AML-193 (cell line): ENCODE measurements at regions not wholly inside any gene's neighbourhood (a gene's known extent, or its start where the extent isn't known, plus 50 kb on each side); places are given as distances from the start of the nearest gene placed in this dataset.

ENCODE experiments used
- DNase-seq, 2 experiments: peaks; one replicate each; lab custom pipeline; 2025; lab: John Stamatoyannopoulos, UW

DNA sequence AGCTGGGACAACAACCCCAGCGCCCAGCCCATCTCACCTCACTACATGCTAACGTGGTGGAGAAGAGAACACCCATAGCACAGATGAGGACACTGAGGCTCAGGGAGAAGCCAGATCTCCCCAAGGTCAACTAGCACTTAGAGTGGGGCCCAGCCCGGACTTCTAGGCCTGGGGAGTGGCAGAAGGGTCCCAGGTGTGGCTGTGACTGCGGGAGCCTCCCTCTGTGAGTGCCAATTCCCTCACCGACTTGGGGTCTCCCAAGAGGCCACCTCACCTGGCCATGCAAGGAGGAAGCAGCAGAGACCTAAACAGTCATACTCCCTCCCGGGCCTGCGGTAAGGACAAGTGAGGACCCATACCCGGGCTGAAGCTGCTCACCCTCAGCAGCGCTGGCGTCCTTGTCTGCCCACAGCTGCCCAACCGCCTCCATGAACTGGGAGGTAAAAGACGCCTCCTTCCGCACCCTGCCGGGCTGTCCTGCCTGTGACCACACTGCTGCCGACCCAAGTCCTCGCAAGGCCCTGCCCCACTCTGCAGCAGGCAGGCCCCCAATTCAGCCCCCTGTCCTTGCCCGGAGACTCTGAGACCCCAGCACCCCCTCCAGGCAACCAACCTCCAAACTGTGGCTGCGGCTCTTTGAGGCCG is 93.2 kb upstream of the RTL6 start:
- no peak for DNase-seq

DNA sequence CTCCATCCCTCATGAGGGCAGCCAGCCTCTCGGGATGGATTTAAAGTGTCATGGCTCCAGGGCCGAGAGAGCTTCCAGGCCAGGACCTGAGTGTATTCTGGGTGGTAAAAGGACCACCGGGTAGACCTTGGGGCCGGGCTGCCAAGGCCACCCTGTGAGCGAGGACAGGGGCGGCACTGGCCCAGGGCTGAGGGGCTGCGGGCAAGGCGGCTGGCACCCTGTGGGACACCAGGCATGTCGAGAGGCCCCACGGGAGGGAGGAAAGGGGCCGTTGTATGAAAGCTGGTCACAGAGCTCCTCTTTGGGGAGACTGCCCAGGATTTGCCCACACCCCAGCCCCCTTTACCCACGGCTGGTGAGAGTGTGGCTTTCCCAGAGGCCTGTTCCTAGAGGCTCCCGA is 92.3 kb upstream of the RTL6 start:
- no peak for DNase-seq

GRCh38 chr22:44589831-44590230 is 91.8 kb upstream of the RTL6 start:
- DNase-seq, result no peak

DNA sequence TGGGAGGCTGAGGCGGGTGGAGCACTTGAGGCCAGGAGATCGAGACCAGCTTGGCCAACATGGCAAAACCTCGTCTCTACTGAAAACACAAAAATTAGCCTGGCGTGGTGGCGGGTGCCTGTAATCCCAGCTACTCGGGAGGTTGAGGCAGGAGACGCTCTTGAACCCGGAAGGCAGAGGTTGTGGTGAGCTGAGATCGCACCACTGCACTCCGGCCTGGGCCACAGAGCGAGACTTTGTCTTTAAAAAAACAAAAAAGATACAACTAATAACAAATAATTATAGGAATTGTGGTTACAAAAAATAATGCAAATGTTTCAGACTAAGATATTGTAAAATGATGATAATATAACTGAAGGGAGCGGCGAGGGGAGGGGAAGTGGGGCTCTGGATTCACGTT is 90.3 kb upstream of the RTL6 start:
- DNase-seq, result no peak

- DNase-seq, result no peak
Observed at GRCh38 chr22:44587737-44588310, 89.8 kb upstream of the RTL6 start.

- DNase-seq, result no peak
Observed at GRCh38 chr22:44586999-44587736, 89.1 kb upstream of the RTL6 start.

GRCh38 chr22:44586351-44586990 is 88.4 kb upstream of the RTL6 start:
- DNase-seq, result no peak

DNA sequence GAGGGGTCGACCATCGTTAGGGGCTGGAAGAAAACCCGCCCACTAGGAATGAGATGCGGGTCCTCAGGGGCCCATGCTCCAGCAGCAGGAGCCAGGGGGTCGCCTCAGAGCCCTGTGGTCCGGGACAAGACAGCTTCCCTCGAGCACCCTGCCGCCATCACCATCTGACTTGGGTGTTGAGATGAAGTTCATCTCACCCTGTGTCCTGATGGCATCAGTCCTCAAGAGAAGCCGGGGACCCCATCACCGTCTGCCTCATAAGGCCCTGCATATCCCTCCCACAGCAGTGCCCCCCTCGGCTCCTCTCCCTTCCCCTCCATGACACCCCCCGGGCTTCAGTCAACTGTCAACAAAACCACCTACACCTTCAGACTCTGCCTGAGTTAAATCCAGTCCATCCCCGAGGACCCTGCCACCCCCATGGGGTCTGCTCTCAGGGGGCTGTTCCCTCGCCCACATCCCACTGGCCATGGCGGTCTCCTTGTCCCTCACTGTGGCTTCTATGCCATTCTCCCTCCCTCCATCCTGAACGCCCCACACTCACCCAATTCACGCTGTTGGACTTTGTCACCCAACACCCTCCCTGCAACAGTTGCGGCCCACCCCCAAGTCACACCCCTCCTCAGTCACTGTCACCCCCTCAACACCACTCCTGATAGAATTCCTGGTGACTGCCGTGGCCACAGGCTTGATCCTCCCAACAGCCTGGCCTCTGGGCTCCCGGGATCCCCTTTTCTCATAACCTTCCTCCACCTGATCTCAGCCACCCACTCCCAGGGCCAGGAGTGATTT is 87.7 kb upstream of the RTL6 start:
- DNase-seq, result no peak

DNA sequence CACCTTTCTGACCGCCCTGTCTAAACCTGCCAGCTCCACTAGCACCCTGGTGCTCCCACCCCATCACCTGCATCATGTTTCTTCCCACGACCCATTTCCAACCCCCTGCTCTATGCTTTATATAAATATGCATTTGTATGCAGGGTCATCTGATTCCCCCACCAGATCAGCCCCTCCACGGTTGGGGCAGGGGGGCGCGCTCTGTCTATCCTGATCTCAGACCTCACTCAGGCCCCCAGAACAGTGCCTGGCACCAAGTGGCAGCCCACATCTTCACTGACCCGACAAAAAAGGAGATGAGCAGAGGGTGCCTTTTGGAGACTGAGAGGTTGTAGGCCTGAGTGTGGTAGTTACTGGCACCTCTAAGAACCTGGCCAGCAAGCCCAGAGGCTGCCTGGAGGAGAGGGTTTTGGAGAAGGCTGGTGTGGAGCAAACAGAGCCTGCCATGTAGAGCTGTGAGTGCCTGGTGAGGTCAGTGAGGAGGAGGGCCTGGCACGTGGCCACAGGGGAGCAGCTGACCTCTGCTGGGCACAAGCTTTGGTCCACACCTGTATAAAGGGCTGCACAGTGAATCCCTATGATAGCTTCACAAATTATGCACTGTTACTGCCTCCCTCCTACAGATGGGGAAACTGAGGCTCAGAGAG is 86.3 kb upstream of the RTL6 start:
- DNase-seq, result no peak

DNA sequence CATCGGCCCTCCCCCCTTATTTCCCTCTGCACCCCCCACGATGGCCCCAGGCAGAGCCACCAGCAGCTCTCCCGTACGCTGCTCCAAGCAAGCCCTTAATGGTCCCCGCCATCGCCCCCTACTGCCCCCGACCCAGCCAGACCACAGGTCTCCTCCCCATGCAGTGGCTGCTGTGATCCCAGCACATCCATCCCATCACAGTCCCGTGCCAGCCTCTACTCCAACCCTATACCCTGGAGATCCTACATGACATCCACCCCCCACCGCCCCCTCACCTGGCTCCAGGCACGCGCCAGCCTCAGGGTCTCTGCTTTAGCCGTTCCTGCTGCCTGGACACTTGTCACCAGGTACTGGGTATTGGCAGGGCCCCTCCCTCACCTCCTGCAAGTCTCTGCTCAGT is 85.8 kb upstream of the RTL6 start:
- no peak for DNase-seq

DNA sequence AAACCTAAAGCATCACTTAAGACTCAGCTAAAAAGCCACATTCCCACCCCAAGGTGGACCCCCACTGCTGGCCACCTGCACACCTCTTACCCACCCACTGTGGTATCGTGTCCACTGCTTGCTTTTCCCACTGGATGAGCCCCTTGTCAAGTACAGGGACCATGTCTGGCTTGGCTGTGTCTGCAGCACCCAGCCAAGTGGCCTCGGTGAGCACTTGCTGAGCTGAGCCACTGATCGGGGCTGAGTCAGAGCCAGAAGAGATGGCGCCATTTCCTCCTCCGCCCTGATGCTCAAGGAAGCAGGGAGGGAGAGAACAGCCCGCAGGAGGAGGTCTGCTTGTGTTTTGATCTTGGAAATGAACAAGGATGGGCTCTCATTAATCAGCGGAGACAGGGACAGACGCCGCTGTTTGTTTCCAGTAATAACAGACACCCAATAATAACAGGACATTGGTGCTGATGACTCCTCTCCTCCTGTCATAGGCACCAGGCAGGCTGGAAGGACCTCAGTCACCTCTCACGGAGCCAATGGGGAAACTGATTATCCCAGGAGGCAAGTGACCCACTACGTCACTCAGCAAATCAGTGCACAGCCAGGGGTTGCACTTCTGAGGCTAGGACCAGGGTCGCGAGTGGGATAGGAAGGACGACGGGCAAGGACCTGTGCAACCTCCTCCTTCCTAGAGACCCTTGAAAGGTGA is 85.2 kb upstream of the RTL6 start:
- no peak for DNase-seq

- no peak for DNase-seq
Observed at GRCh38 chr22:44582016-44582415, 84.0 kb upstream of the RTL6 start.

- no peak for DNase-seq
Observed at GRCh38 chr22:44581096-44581435, 83.0 kb upstream of the RTL6 start.

- DNase-seq, result no peak
Observed at GRCh38 chr22:44580176-44581095, 82.4 kb upstream of the RTL6 start.

DNA sequence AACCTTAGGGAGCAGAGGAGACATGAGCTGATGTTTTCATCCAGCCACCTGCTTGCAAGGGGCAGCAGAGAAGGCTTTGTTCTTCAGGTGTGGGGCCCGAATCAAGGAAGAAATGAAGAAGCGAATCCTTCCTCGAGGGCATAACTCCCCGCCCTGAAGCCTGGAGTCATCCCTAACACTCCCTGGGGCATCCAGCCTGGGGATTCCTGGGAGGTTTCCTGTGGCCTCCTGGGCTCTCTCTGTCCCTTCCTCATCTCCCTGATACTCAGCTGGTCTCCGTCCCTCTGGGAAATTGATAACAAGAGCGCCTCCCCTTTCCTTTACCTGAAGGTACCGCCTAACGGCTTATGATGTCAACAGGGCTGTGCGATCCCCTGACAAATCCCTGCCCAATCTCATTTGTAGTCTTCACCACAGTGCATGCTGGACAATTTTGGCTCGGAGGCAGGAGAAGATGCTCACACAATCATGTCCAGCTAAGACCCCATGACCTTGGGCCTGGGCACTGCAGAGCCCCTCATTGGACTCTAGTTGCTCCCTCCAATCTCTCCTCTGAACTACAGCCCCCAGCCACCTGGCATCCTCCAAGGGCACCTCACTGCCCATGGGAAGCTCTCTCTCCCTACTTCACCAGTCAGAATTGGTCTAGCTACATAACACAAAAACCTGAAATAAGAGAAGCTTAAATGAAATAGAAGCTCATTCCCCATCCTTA is 80.6 kb upstream of the RTL6 start:
- no peak for DNase-seq

GRCh38 chr22:44578110-44578457 is 80.1 kb upstream of the RTL6 start:
- no peak for DNase-seq

- DNase-seq, result no peak
Observed at GRCh38 chr22:44577391-44578109, 79.5 kb upstream of the RTL6 start.

- no peak for DNase-seq
Observed at GRCh38 chr22:44576311-44577260, 78.6 kb upstream of the RTL6 start.
